GM12872 (cell line): ENCODE measurements at regions not wholly inside any gene's neighbourhood (a gene's known extent, or its start where the extent isn't known, plus 50 kb on each side); places are given as distances from the start of the nearest gene placed in this dataset.

Source experiments
- CTCF ChIP-seq: IDR thresholded peaks from 3 replicates; pipeline ENCODE4 v1.5.1; 2011; ENCODE audit warnings: low read depth, mild to moderate bottlenecking, low read length, moderate library complexity; ENCODE audit not compliant: insufficient read depth

GRCh38 chr16:54696522-54696921 is 234.1 kb upstream of the IRX5 start:
- no peak for TF ChIP-seq CTCF

GRCh38 chr16:54694651-54695050 is 236.0 kb upstream of the IRX5 start:
- no peak for TF ChIP-seq CTCF

GRCh38 chr16:54693864-54694263 is 236.8 kb upstream of the IRX5 start:
- TF ChIP-seq CTCF = no peak

DNA sequence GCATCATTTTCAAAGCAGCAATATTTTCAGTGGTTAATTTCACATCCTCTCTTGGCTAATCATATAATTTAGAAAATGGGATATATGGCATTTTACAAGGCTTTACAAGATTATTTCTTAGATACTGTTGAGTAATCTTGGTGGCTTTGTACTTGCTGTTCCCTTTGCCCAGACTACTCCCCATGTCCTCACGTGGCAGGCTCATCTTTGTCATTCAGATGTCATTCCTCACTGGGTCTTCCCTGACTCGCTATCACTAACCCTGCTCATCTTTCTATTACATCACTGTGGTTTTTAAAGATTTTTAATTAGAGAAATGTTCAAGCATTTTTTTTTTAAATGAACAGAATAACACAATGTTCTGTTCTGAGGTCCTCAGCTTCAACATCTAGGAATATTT is 240.0 kb upstream of the IRX5 start:
- TF ChIP-seq CTCF = no peak

DNA sequence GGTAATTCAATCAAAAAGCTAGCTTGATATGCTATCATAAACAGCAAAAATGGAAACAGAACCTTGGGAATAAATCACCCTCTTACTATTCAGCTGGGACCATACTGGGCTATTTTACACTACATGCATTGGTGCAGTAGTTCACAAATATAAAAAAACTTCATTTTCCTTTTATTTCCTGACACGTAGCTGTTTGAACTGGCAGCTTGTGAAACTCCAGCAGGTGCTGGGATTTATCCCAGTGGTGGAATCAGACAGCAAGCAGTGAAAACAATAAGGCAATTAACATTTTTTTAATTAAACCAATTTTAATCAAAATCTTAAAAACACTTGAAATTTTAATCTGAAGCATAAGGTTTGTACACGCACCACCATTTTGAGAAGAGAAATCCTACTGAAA is 240.4 kb upstream of the IRX5 start:
- TF ChIP-seq CTCF = no peak

DNA sequence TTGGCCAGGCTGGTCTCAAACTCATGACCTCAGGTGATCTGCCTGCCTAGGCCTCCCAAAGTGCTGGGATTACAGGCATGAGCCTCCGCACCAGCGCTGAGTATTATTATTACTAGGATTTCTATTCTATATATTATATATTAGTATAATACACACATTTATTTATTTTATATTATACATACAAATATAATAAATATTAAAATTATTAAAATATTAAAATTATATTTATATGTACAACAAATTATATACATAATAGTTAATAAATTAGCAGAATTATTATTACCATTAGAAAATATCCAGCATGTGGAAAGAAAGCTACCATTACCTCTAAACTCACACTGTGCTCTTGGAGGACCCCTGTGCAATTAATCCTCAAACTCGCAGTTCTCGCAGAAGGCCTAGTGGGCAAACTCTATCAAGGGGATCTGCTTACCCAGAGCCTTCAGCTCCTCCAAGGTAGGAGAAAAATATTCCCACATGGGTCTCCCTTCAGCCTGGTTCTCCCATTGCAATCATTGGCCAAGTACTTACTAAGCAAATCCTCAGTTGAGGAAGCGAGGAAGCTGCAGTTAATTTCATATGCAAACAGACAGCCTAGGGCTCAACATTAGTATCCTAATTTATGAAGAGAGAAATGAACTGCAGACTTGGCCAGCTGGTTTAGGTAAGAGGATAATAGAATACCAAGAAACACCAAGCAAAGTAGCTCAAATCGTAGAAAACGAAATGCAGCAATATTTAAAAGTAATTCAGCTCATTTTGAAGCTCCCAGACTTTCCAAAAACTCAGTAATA is 241.4 kb upstream of the IRX5 start:
- no peak for TF ChIP-seq CTCF

DNA sequence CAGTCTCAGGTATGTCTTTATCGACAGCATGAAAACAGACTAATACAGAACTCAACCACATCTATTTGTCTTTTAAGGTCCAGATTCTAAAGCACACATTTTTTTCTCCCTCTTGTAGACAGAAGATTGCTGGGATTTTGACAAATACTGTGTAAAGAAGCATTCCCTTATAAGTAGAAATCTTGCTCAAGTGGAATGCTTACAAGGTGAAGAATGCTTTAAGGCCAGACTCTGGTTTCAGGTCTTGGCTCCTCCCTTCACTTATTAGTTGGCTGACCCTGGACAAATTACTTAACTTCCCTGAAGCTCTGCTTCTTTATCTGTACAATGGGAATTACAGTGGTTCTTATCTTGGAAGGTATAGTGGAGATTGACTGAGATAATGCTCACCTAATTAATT is 242.3 kb upstream of the IRX5 start:
- no peak for TF ChIP-seq CTCF
